Raji (cell line): ENCODE measurements at regions not wholly inside any gene's neighbourhood (a gene's known extent, or its start where the extent isn't known, plus 50 kb on each side); places are given as distances from the start of the nearest gene placed in this dataset.

Experiments used
- POLR2A ChIP-seq: IDR thresholded peaks from 2 replicates; pipeline ENCODE4 v1.6.1; 2011; ENCODE audit warnings: low read depth, low read length, control low read depth; ENCODE audit not compliant: insufficient read depth

- no peak for TF ChIP-seq POLR2A
These were observed 243.8 kb upstream of the TLE3 start for GRCh38 chr15:70341566-70341965.

GRCh38 chr15:70340494-70340870 is 242.8 kb upstream of the TLE3 start:
- TF ChIP-seq POLR2A = no peak

- no peak for TF ChIP-seq POLR2A
These were observed 242.1 kb upstream of the TLE3 start for GRCh38 chr15:70339571-70340493.

GRCh38 chr15:70337277-70338186 is 239.8 kb upstream of the TLE3 start:
- no peak for TF ChIP-seq POLR2A

- TF ChIP-seq POLR2A = no peak
These were observed 238.8 kb upstream of the TLE3 start for GRCh38 chr15:70336425-70337009.

GRCh38 chr15:70334286-70334685 is 236.6 kb upstream of the TLE3 start:
- TF ChIP-seq POLR2A = no peak

GRCh38 chr15:70329179-70329578 is 231.5 kb upstream of the TLE3 start:
- TF ChIP-seq POLR2A = no peak

- TF ChIP-seq POLR2A = no peak
These were observed 231.0 kb upstream of the TLE3 start for GRCh38 chr15:70328679-70329115.

- TF ChIP-seq POLR2A = no peak
These were observed 230.3 kb upstream of the TLE3 start for GRCh38 chr15:70327856-70328678.

- no peak for TF ChIP-seq POLR2A
These were observed 229.7 kb upstream of the TLE3 start for GRCh38 chr15:70327328-70327855.

- no peak for TF ChIP-seq POLR2A
These were observed 226.6 kb upstream of the TLE3 start for GRCh38 chr15:70324001-70324974.

- no peak for TF ChIP-seq POLR2A
These were observed 225.6 kb upstream of the TLE3 start for GRCh38 chr15:70323111-70323851.

- TF ChIP-seq POLR2A = no peak
These were observed 224.4 kb upstream of the TLE3 start for GRCh38 chr15:70322051-70322668.
